HL-60 (cell line): ENCODE measurements at regions not wholly inside any gene's neighbourhood (a gene's known extent, or its start where the extent isn't known, plus 50 kb on each side); places are given as distances from the start of the nearest gene placed in this dataset.

Experiments
- DNase-seq, 2 experiments: peaks; one replicate each; pipeline ENCODE4 v3.0.0-alpha.2; 2010 to 2020; ENCODE audit warnings: low read depth in 1 of 2, low spot score in 1 of 2
- H3K27ac ChIP-seq: fragments of 250-450 bp; sonication (Bioruptor Pico); replicated peaks from 2 replicates; pipeline ENCODE4 v1.5.1; 2020; ENCODE audit warnings: mild to moderate bottlenecking, moderate library complexity
- H3K27me3 ChIP-seq: fragments of 250-450 bp; sonication (Bioruptor Pico); 2 replicates; pipeline ENCODE4 v1.5.1; 2021; ENCODE audit warnings: mild to moderate bottlenecking, moderate library complexity; ENCODE audit not compliant: insufficient read depth, poor library complexity, severe bottlenecking
- H3K4me3 ChIP-seq: replicated peaks from 2 replicates; pipeline ENCODE4 v1.5.1; 2011; ENCODE audit warnings: mild to moderate bottlenecking, control low read depth, low read length; ENCODE audit not compliant: insufficient read depth
- CTCF ChIP-seq: IDR thresholded peaks from one replicate; pipeline ENCODE4 v1.5.1; 2011; ENCODE audit warnings: low read length, control low read depth, inconsistent platforms; ENCODE audit not compliant: insufficient read depth
- GABPA ChIP-seq: IDR thresholded peaks from 2 replicates; pipeline ENCODE4 v1.6.1; 2012; ENCODE audit warnings: low read depth
- POLR2AphosphoS5 ChIP-seq: IDR thresholded peaks from 2 replicates; pipeline ENCODE4 v1.6.1; 2012; ENCODE audit warnings: low read depth
- SPI1 ChIP-seq: IDR thresholded peaks from 2 replicates; pipeline ENCODE4 v1.6.1; 2012; ENCODE audit warnings: low read depth, mild to moderate bottlenecking, borderline replicate concordance
- TF ChIP-seq, protein P1 (sequence below): IDR thresholded peaks from 2 replicates; pipeline ENCODE4 v1.6.1; 2012; ENCODE audit warnings: low read depth; ENCODE audit not compliant: insufficient replicate concordance

- DNase-seq = no peak
- Histone ChIP-seq H3K4me3 (no peak overlapping the region), H3K27me3 (no peaks in the 10 kb centered on the region), H3K27ac (no peak overlapping the region)
- no peak for TF ChIP-seq CTCF
- no peak for TF ChIP-seq GABPA
- TF ChIP-seq, protein P1, sequence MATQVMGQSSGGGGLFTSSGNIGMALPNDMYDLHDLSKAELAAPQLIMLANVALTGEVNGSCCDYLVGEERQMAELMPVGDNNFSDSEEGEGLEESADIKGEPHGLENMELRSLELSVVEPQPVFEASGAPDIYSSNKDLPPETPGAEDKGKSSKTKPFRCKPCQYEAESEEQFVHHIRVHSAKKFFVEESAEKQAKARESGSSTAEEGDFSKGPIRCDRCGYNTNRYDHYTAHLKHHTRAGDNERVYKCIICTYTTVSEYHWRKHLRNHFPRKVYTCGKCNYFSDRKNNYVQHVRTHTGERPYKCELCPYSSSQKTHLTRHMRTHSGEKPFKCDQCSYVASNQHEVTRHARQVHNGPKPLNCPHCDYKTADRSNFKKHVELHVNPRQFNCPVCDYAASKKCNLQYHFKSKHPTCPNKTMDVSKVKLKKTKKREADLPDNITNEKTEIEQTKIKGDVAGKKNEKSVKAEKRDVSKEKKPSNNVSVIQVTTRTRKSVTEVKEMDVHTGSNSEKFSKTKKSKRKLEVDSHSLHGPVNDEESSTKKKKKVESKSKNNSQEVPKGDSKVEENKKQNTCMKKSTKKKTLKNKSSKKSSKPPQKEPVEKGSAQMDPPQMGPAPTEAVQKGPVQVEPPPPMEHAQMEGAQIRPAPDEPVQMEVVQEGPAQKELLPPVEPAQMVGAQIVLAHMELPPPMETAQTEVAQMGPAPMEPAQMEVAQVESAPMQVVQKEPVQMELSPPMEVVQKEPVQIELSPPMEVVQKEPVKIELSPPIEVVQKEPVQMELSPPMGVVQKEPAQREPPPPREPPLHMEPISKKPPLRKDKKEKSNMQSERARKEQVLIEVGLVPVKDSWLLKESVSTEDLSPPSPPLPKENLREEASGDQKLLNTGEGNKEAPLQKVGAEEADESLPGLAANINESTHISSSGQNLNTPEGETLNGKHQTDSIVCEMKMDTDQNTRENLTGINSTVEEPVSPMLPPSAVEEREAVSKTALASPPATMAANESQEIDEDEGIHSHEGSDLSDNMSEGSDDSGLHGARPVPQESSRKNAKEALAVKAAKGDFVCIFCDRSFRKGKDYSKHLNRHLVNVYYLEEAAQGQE = no peak
- no peak for TF ChIP-seq POLR2AphosphoS5
- no peak for TF ChIP-seq SPI1
These were observed 237.4 kb upstream of the TOM1L1 start for GRCh38 chr17:54662978-54663876.

GRCh38 chr17:54666559-54666958 lies 234.1 kb upstream of the TOM1L1 start:
- no peak overlapping the region for H3K4me3 ChIP-seq

DNA sequence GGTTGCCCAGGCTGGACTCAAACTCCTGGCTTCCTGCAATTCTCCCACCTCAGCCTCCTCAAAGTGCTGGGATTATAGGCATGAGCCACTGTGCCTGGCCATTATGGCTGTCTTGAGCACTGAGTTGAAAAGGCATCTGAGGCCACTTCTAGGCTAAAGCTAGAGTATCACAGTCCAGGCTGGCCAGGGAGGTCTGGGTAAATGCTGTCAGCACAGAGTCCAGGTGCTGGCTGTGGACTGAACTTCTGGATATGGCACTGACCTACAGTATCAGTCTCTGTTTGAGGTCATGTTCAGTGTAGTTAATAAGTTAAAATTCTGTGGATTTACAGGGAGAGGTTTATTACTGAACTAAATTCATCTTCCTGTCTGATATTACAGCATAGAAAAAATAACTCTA lies 222.5 kb upstream of the TOM1L1 start:
- Histone ChIP-seq H3K27ac (no peak overlapping the region), H3K4me3 (no peak overlapping the region), H3K27me3 (peaks cover 2% of the 10 kb centered on the region)
- no peak for TF ChIP-seq POLR2AphosphoS5
- DNase-seq = no peak

More at GRCh38 chr17:54666559-54666958, 234.1 kb upstream of the TOM1L1 start:
- no peak for TF ChIP-seq CTCF
- TF ChIP-seq POLR2AphosphoS5 = no peak
- TF ChIP-seq, protein P1 = no peak
- no peak for TF ChIP-seq GABPA
- no peak for TF ChIP-seq SPI1
- DNase-seq = peak in 1 of 2 experiments; percentile 28
- no peaks in the 10 kb centered on the region for H3K27me3 ChIP-seq
- no peak overlapping the region for H3K27ac ChIP-seq

DNA sequence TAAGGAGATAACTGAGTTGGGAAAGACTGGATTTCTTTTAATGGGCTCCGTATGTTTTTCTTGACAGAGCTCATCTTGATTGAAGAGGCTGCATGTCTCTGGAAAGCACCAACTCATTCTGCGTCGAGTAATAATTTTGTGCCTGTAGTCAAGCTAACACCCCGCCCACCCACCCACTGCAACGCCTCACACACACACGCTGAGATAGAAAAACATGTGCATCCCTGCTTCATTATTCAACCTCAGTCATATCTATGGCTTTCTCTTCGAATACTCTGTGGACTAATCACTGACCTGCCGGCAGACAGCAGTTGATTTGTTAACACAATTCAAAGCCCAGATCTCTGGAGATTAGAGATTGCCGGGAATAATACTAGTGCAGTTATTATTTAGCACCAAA lies 220.2 kb upstream of the TOM1L1 start:
- no peak for TF ChIP-seq SPI1
- no peak for DNase-seq
- H3K27me3 ChIP-seq = peaks cover 2% of the 10 kb centered on the region
- H3K4me3 ChIP-seq = no peak overlapping the region
- H3K27ac ChIP-seq = no peak overlapping the region
